NCI-H460 (cell line): ENCODE measurements at regions not wholly inside any gene's neighbourhood (a gene's known extent, or its start where the extent isn't known, plus 50 kb on each side); places are given as distances from the start of the nearest gene placed in this dataset.
"Not testable (repeated sequence)": the region's sequence is repeated elsewhere in the genome, so short reads cannot be mapped to it uniquely, and the experiment has no call there.

Experiments used
- DNase-seq: peaks from one replicate; pipeline ENCODE4 v3.0.0-alpha.2; 2016; ENCODE audit warnings: low read depth; ENCODE audit errors: extremely low read depth

DNA sequence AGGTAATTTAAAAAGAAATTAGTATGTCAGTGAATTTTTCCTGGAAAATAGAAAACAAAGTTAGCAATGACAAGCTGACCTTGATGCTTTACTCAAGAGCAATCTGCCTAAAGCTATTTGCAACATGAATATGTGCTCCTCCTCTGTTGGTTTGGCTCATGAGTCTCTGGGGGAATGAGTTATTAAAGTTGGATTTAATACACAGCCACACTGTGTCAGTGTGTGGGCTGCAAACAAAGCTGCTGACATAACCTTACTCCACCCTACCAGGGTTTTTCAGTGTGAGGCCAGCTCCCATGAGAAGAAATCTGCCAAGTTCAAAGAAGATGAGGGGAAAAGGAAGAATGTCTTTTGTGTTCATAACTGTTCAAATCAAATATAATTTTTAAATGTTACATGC is 280.5 kb downstream of the TLL1 start:
- no peak for DNase-seq

GRCh38 chr4:166162327-166162726 is 289.3 kb downstream of the TLL1 start:
- DNase-seq: no peak

DNA sequence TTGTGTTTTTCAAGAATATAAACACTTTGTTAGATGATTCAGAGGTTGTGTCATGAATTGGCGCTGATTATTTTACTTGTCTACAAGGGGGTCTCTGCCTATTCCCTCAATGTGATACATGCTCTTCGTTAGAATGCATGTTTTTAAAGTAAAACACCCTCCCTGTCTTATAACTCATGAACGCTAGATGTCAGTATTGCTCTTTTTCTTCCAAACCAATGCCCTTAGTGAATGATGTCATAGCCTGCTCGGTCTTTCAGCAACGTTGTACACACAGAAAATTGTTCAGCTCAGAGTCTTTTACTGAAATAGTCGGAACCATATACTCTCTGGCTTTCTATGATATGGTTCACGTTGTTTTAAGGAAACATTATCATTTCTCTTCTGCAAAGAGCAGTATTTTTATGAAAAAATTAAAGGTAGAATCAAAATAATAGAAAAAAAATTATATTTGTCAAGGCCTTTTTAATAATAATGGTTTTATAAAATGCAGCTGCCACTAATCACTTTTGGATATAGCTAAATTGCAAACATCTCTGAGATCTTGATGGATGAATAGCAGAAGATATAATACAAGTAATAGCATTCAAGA is 292.9 kb downstream of the TLL1 start:
- peak; percentile 80 for DNase-seq

DNA sequence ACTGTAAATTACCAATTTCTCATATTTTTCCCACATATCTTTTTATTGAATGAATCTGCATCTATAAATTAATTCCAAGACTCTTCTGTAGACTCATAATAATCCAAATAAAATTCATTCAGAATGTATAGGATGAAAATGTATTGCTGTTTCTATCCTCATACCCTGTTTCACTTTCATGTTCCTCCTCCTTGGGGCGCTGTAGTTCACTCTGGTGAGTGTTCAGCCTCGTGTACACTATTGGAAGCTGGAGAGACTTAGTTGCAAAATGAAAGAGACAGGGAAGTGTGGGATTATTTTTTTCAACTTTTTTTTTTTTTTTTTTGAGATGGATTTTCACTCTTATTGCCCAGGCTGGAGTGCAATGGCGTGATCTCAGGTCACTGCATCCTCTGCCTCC is 296.1 kb downstream of the TLL1 start:
- peak; percentile 4 for DNase-seq

GRCh38 chr4:166172619-166173018 is 299.6 kb downstream of the TLL1 start:
- DNase-seq: no peak

GRCh38 chr4:166174717-166175490 is 301.9 kb downstream of the TLL1 start:
- no peak for DNase-seq

- DNase-seq: no peak
Measured at GRCh38 chr4:166182145-166182544, 309.1 kb downstream of the TLL1 start.

DNA sequence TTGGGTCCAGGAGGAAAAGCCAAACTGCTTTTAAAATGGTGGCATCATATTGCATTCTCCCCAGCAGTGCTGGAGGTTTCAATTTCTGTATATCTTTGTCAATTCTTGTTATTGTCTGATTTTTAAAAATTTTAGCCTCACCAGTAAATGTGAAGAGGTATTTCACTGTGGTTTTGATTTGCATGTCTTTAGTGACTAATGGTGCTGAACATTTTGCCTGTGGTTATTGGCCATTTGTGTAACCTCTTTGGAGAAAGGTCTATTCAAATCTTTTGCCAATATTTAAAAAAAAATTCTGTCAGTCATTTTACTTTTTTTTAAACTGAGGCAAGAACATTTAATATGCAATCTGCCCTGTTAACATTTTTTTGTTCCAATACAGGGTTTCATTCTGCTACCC is 322.1 kb downstream of the TLL1 start:
- no peak for DNase-seq

DNA sequence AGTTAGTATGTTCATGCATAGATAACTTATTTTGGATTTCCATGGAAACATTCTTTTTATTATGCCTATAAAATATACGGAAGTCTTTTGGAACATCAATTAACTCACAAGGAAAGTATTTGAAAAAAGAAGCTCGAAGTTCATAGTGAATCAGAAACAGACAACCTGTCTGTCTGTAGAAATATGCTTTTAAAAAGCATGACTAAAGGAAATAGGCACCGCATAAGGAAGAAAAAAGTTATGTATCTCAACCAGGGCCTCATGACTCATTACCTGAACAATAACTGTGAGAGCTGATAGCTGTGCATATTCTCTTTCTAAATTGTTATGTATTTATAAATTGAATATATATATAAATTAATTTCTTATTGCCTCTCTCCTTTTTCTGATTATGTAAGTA is 324.1 kb downstream of the TLL1 start:
- no peak for DNase-seq

DNA sequence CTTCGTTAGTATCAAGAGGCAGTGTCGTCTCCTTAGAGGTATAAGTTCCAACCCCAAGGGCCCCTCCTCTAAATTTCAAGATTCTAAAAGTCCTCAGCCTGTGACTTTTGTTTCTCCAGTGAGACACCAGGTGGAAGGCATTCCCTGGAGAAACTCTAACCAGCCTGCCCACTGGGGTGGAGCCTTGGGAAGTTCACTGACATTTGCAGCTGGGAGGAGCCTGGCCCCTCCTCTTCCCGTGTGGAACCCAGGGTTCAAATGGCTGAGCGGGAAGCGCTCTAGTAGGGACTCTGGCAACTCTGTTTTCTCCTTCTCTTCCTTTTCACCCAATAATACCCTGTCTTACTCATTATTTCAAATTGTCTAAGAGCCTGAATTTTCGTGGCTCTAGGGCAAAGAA is 325.0 kb downstream of the TLL1 start:
- no peak for DNase-seq

GRCh38 chr4:166198516-166199310 is 325.7 kb downstream of the TLL1 start:
- DNase-seq: no peak

DNA sequence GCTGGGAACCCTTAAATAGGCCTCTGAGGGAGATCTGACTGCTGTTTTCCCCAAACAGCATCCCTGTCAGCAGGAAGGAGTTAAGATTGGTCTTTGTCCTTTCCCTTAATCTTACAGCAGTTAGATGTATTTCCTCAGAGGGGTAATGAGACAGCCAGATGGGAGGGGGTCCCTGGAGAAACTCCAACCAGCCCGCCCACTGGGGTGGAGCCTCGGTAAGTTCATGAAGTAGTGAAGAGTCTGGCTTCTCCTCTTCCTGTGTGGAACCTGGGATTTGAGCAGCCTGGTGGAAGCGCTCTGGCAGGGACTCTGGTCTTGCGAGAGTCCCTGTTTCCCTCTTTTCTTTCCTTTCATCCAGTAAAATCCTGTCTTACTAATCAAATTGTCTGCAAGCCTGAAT is 330.0 kb downstream of the TLL1 start:
- DNase-seq: no peak

DNA sequence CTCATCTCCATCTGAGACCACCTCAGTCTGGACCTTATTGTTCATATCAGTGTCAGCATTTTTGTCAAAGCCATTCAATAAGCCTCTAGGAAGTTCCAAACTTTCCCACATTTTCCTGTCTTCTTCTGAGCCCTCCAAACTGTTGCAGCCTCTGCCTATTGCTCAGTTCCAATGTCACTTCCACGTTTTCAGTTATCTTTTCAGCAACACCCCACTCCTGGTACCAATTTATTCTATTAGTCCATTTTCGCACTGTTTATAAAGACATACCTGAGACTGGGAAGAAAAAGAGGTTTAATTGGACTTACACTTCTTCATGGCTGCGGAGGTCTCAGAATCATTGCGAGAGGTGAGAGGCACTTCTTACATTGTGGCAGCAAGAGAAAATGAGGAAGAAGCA is 339.3 kb downstream of the TLL1 start:
- DNase-seq: not testable (repeated sequence)

DNA sequence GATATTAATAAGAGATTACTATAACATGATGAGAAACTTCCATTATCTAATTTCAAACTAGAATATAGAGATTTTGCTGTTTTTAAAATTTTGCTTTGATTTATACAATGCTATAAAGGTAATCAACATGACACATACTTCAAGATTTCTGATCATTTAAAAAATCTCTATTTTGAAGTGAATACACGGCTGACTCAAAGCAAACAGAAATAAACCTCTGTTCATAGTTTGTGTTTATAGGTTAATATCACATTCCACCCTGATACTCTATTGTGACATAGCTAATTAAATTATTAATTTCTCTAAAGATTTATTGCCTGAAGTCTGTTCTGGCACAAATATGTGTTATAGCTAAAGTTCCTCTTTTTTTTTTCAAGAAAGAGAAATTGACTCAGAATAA is 349.2 kb downstream of the TLL1 start:
- no peak for DNase-seq

GRCh38 chr4:166228112-166228511 is 355.1 kb downstream of the TLL1 start:
- DNase-seq: no peak

- no peak for DNase-seq
Measured at GRCh38 chr4:166229799-166230198, 356.8 kb downstream of the TLL1 start.

GRCh38 chr4:166230841-166231240 is 357.8 kb downstream of the TLL1 start:
- DNase-seq: no peak

DNA sequence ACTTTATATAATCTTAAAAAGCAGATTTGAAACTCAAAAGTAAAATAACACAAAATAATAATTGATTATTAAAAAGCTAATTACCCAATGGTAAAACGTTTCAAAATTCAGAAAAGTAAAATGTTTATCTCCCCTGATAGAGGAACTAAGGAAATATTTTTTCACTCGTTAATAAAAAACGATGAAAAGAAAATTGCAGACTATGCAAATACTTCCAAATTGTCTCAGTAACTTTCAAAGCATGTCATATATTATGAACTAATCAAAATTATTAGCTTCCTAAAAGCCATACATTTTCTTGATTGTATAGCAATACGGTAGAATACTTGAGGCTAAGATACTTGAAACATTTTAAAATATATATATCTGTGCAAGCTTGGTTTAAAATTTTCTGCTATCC is 366.3 kb downstream of the TLL1 start:
- no peak for DNase-seq

DNA sequence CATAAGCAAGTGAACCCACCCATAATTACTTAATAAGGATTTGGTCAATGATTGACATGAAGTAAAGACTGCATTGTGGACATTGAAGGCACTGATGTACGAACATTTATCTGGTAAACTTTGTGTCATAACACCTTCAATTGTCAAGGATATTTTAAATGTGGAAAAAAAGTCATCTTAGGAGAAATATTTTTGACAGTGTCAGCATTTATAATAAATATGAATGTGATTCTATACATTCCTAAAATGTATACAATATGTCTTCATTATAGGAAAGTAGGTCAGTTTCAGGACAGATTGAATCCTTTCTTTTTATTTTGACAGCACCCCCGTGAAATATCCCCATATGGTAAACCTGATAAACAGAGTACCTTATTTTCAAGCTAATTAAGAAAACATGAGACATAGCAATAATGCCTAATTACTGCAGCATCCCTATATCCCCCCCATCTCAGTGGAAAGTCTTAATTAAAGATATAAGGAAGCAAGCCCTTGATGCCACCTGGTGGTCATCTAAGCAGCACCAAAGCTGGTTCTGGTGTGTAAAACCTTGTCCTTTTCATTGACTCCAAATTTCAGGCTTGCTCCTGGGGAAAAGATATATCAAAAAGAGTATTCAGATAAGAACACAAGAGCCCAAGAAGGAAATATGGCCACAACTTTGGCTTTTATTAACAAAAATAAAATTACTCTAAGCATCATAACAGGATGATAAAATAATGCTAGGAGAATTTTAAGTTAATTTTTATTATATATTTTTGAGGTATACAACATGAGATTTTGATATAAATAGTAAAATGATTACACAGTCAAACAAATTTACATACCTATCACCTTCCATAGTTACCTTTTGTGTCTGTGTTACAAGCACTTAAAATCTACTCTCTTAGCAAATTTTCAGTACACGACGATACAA is 379.7 kb downstream of the TLL1 start:
- DNase-seq: peak; percentile 18

GRCh38 chr4:166257276-166257675 is 384.2 kb downstream of the TLL1 start:
- DNase-seq: no peak

DNA sequence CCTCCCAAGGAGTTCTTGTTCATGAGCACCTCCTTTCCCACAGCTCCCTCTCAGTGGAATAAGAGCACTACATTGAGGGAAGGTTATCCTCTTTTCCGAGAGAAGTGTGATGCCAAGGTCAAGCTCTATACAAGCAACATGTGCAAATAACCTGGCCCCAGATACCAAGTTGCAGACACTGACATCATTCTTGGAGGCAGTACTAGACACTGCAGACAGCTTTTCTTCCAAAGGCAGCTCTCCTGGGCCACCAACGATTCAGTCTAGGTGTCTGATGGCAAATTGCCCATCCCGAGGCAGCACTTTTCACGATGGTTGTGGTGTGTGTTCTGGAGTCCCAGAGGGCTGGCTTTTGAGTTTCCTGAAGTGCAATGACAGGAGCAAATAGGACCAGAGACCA is 384.9 kb downstream of the TLL1 start:
- no peak for DNase-seq
